ENCODE measurements at regions not wholly inside any gene's neighbourhood (a gene's known extent, or its start where the extent isn't known, plus 50 kb on each side); places are given as distances from the start of the nearest gene placed in this dataset.

GRCh38 chr11:70536051-70536877, 137.9 kb downstream of the CTTN start:
- POLR2A ChIA-PET (ENCODE audit: low non-redundant PET): no interaction called here
- Histone ChIP-seq H3K27me3 (replicated peaks; ENCODE audit: insufficient read depth, low read depth, low read length, poor library complexity) (no peaks in the 10 kb centered on the region), H3K9me3 (ENCODE audit: low read depth, low read length, poor library complexity, severe bottlenecking) (no peaks in the 10 kb centered on the region), H3K27ac (ENCODE audit: low read depth, low read length, poor library complexity, severe bottlenecking) (no peak overlapping the region), H3K4me3 (ENCODE audit: low read depth, low read length, poor library complexity, severe bottlenecking) (no peak overlapping the region), H3K4me1 (ENCODE audit: insufficient read depth, low read length, poor library complexity, severe bottlenecking) (no peaks in the 10 kb centered on the region), H3K36me3 (ENCODE audit: insufficient read depth, low read length, poor library complexity, severe bottlenecking) (no peaks in the 10 kb centered on the region)
- CTCF ChIA-PET: no interaction called here
- no peak for DNase-seq (ENCODE audit: low spot score)
- TF ChIP-seq EZH2 (IDR thresholded peaks at IDR 0.05; ENCODE audit: borderline replicate concordance, low read depth, low read length, poor library complexity, severe bottlenecking) (no peak), CTCF (conservative IDR thresholded peaks at IDR 0.05; ENCODE audit: low read depth, low read length) (no peak)
- intact Hi-C loops (cut with micrococcal nuclease; ENCODE audit: unreplicated experiment): no loop called here
- BruUV-seq (replicated peaks): no TSS peak

GRCh38 chr11:70537576-70538571, 139.5 kb downstream of the CTTN start:
- H3K27me3 ChIP-seq (replicated peaks; ENCODE audit: insufficient read depth, low read depth, low read length, poor library complexity): no peaks in the 10 kb centered on the region
- H3K4me3 ChIP-seq (ENCODE audit: low read depth, low read length, poor library complexity, severe bottlenecking): no peak overlapping the region
- intact Hi-C loops (cut with micrococcal nuclease; ENCODE audit: unreplicated experiment): no loop called here
- POLR2A ChIA-PET (ENCODE audit: low non-redundant PET): no interaction called here
- CTCF ChIA-PET: no interaction called here
- H3K9me3 ChIP-seq (ENCODE audit: low read depth, low read length, poor library complexity, severe bottlenecking): no peaks in the 10 kb centered on the region
- no TSS peak for BruUV-seq (replicated peaks)
- H3K36me3 ChIP-seq (ENCODE audit: insufficient read depth, low read length, poor library complexity, severe bottlenecking): no peaks in the 10 kb centered on the region
- TF ChIP-seq CTCF (conservative IDR thresholded peaks at IDR 0.05; ENCODE audit: low read depth, low read length) (no peak), EZH2 (IDR thresholded peaks at IDR 0.05; ENCODE audit: borderline replicate concordance, low read depth, low read length, poor library complexity, severe bottlenecking) (no peak)
- no peak for DNase-seq (ENCODE audit: low spot score)
- H3K27ac ChIP-seq (ENCODE audit: low read depth, low read length, poor library complexity, severe bottlenecking): no peak overlapping the region
- H3K4me1 ChIP-seq (ENCODE audit: insufficient read depth, low read length, poor library complexity, severe bottlenecking): no peaks in the 10 kb centered on the region

- intact Hi-C loops (cut with micrococcal nuclease; ENCODE audit: unreplicated experiment): no loop called here
- Histone ChIP-seq H3K27ac (ENCODE audit: low read depth, low read length, poor library complexity, severe bottlenecking) (no peak overlapping the region), H3K4me1 (ENCODE audit: insufficient read depth, low read length, poor library complexity, severe bottlenecking) (no peaks in the 10 kb centered on the region), H3K4me3 (ENCODE audit: low read depth, low read length, poor library complexity, severe bottlenecking) (no peak overlapping the region), H3K9me3 (ENCODE audit: low read depth, low read length, poor library complexity, severe bottlenecking) (no peaks in the 10 kb centered on the region), H3K27me3 (replicated peaks; ENCODE audit: insufficient read depth, low read depth, low read length, poor library complexity) (no peaks in the 10 kb centered on the region), H3K36me3 (ENCODE audit: insufficient read depth, low read length, poor library complexity, severe bottlenecking) (no peaks in the 10 kb centered on the region)
- TF ChIP-seq EZH2 (IDR thresholded peaks at IDR 0.05; ENCODE audit: borderline replicate concordance, low read depth, low read length, poor library complexity, severe bottlenecking) (no peak), CTCF (conservative IDR thresholded peaks at IDR 0.05; ENCODE audit: low read depth, low read length) (no peak)
- no peak for DNase-seq (ENCODE audit: low spot score)
- POLR2A ChIA-PET (ENCODE audit: low non-redundant PET): no interaction called here
- BruUV-seq (replicated peaks): no TSS peak
- CTCF ChIA-PET: no interaction called here
Measured at GRCh38 chr11:70538641-70539359, 140.5 kb downstream of the CTTN start.

Measured in A673 (cell line).